H1 (cell line): ENCODE measurements at regions not wholly inside any gene's neighbourhood (a gene's known extent, or its start where the extent isn't known, plus 50 kb on each side); places are given as distances from the start of the nearest gene placed in this dataset.

Experiments used
- BACH1 ChIP-seq: IDR thresholded peaks from 2 replicates; pipeline ENCODE4 v1.6.1; 2012; ENCODE audit warnings: low read length, improper control_type of control experiment
- HDAC2 ChIP-seq, 2 experiments: fragments of 300-600 bp in 1 of 2; sonication (generic) in 1 of 2; IDR thresholded peaks; 2 replicates each; pipeline ENCODE4 v1.6.1; 2011 to 2012; ENCODE audit warnings: low read depth in 2 of 2, low read length in 2 of 2, mild to moderate bottlenecking in 2 of 2, moderate library complexity in 2 of 2, borderline replicate concordance in 1 of 2, inconsistent platforms in 1 of 2
- JUND ChIP-seq: IDR thresholded peaks from 2 replicates; pipeline ENCODE4 v1.6.1; 2011; ENCODE audit warnings: mild to moderate bottlenecking, improper control_type of control experiment, low read length
- PHF8 ChIP-seq: fragments of 200-600 bp; sonication (generic); conservative IDR thresholded peaks from 2 replicates; pipeline ENCODE4 v1.7.1; 2012; ENCODE audit warnings: low read depth, mild to moderate bottlenecking, inconsistent platforms, low read length, moderate library complexity
- RAD21 ChIP-seq, 2 experiments: IDR thresholded peaks in 1 of 2; conservative IDR thresholded peaks in 1 of 2; 2 replicates each; pipeline ENCODE4 v1.6.1; 2011; ENCODE audit warnings: low read depth in 2 of 2, low read length in 2 of 2, improper control_type of control experiment in 1 of 2, inconsistent platforms in 1 of 2, mild to moderate bottlenecking in 1 of 2, moderate library complexity in 1 of 2
- TCF12 ChIP-seq: IDR thresholded peaks from 2 replicates; pipeline ENCODE4 v1.6.1; 2011; ENCODE audit warnings: low read depth, mild to moderate bottlenecking, low read length
- TEAD4 ChIP-seq: IDR thresholded peaks from 2 replicates; pipeline ENCODE4 v1.6.1; 2012; ENCODE audit warnings: low read depth, low read length, inconsistent platforms, mixed read lengths
- TF ChIP-seq, protein P1 (sequence below): fragments of 300-600 bp; sonication (generic); IDR thresholded peaks from 2 replicates; pipeline ENCODE4 v1.7.1; 2012; ENCODE audit warnings: low read length, moderate library complexity, mild to moderate bottlenecking, inconsistent platforms; ENCODE audit not compliant: insufficient replicate concordance

DNA sequence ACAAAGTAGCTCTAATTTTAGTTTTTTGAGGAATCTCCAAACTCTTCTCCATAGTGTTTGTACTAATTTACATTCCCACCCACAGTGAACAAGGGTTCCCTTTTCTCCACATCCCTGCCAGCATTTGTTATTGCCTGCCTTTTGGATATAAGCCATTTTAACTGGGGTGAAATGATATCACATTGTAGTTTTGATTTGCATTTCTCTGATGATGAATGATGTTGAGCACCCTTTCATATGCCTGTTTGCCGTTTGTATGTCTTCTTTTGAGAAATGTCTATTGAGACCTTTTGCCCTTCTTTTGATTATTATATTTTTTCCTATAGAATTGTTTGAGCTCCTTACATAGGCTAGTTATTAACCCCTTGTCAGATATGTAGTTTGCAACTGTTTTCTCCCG lies 239.9 kb upstream of the TPM1 start (continued):
- TF ChIP-seq, protein P1, sequence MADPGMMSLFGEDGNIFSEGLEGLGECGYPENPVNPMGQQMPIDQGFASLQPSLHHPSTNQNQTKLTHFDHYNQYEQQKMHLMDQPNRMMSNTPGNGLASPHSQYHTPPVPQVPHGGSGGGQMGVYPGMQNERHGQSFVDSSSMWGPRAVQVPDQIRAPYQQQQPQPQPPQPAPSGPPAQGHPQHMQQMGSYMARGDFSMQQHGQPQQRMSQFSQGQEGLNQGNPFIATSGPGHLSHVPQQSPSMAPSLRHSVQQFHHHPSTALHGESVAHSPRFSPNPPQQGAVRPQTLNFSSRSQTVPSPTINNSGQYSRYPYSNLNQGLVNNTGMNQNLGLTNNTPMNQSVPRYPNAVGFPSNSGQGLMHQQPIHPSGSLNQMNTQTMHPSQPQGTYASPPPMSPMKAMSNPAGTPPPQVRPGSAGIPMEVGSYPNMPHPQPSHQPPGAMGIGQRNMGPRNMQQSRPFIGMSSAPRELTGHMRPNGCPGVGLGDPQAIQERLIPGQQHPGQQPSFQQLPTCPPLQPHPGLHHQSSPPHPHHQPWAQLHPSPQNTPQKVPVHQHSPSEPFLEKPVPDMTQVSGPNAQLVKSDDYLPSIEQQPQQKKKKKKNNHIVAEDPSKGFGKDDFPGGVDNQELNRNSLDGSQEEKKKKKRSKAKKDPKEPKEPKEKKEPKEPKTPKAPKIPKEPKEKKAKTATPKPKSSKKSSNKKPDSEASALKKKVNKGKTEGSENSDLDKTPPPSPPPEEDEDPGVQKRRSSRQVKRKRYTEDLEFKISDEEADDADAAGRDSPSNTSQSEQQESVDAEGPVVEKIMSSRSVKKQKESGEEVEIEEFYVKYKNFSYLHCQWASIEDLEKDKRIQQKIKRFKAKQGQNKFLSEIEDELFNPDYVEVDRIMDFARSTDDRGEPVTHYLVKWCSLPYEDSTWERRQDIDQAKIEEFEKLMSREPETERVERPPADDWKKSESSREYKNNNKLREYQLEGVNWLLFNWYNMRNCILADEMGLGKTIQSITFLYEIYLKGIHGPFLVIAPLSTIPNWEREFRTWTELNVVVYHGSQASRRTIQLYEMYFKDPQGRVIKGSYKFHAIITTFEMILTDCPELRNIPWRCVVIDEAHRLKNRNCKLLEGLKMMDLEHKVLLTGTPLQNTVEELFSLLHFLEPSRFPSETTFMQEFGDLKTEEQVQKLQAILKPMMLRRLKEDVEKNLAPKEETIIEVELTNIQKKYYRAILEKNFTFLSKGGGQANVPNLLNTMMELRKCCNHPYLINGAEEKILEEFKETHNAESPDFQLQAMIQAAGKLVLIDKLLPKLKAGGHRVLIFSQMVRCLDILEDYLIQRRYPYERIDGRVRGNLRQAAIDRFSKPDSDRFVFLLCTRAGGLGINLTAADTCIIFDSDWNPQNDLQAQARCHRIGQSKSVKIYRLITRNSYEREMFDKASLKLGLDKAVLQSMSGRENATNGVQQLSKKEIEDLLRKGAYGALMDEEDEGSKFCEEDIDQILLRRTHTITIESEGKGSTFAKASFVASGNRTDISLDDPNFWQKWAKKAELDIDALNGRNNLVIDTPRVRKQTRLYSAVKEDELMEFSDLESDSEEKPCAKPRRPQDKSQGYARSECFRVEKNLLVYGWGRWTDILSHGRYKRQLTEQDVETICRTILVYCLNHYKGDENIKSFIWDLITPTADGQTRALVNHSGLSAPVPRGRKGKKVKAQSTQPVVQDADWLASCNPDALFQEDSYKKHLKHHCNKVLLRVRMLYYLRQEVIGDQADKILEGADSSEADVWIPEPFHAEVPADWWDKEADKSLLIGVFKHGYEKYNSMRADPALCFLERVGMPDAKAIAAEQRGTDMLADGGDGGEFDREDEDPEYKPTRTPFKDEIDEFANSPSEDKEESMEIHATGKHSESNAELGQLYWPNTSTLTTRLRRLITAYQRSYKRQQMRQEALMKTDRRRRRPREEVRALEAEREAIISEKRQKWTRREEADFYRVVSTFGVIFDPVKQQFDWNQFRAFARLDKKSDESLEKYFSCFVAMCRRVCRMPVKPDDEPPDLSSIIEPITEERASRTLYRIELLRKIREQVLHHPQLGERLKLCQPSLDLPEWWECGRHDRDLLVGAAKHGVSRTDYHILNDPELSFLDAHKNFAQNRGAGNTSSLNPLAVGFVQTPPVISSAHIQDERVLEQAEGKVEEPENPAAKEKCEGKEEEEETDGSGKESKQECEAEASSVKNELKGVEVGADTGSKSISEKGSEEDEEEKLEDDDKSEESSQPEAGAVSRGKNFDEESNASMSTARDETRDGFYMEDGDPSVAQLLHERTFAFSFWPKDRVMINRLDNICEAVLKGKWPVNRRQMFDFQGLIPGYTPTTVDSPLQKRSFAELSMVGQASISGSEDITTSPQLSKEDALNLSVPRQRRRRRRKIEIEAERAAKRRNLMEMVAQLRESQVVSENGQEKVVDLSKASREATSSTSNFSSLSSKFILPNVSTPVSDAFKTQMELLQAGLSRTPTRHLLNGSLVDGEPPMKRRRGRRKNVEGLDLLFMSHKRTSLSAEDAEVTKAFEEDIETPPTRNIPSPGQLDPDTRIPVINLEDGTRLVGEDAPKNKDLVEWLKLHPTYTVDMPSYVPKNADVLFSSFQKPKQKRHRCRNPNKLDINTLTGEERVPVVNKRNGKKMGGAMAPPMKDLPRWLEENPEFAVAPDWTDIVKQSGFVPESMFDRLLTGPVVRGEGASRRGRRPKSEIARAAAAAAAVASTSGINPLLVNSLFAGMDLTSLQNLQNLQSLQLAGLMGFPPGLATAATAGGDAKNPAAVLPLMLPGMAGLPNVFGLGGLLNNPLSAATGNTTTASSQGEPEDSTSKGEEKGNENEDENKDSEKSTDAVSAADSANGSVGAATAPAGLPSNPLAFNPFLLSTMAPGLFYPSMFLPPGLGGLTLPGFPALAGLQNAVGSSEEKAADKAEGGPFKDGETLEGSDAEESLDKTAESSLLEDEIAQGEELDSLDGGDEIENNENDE, result no peak
- no peak for TF ChIP-seq TCF12
- TF ChIP-seq TEAD4, result no peak
- no peak for TF ChIP-seq PHF8
- no peak for TF ChIP-seq HDAC2 (IDR thresholded peaks at IDR 0.05; ENCODE audit: borderline replicate concordance in 1 of 2, low read depth in 2 of 2, low read length in 2 of 2)
- TF ChIP-seq RAD21 (IDR thresholded peaks at IDR 0.05 in 1 of 2, conservative IDR thresholded peaks at IDR 0.05 in 1 of 2; ENCODE audit: low read depth in 2 of 2, low read length in 2 of 2), result no peak
- TF ChIP-seq BACH1, result no peak
- no peak for TF ChIP-seq JUND
